Natural killer cell (primary cell): ENCODE measurements at regions not wholly inside any gene's neighbourhood (a gene's known extent, or its start where the extent isn't known, plus 50 kb on each side); places are given as distances from the start of the nearest gene placed in this dataset.

Experiments
- ATAC-seq, 3 donors: fragments of 150-1000 bp in 2 of 3; fragments of 200-7000 bp in 1 of 3; cut with Tn5 transposase; 1 replicate in 1 of 3; 2 replicates in 2 of 3; pipeline ENCODE4 v1.10.0; 2021; ENCODE audit warnings: mild to moderate bottlenecking in 2 of 3, moderate library complexity in 2 of 3
- DNase-seq, 2 donors: peaks; one replicate each; pipeline versions ENCODE4 v3.0.0 to v3.0.0-alpha.2; 2013 to 2021; ENCODE audit warnings: mixed read lengths in 1 of 2
- H3K27ac ChIP-seq: one replicate; pipeline ENCODE4 v1.5.1; 2013; ENCODE audit warnings: mild to moderate bottlenecking, low read length
- H3K27me3 ChIP-seq: one replicate; pipeline ENCODE4 v1.6.1; 2013; ENCODE audit warnings: low read length; ENCODE audit not compliant: control insufficient read depth, insufficient read depth
- H3K36me3 ChIP-seq: one replicate; pipeline ENCODE4 v1.6.1; 2013; ENCODE audit warnings: low read length; ENCODE audit not compliant: control insufficient read depth, insufficient read depth
- H3K4me1 ChIP-seq: one replicate; pipeline ENCODE4 v1.6.1; 2013; ENCODE audit warnings: low read length; ENCODE audit not compliant: control insufficient read depth, insufficient read depth
- H3K4me3 ChIP-seq: one replicate; pipeline ENCODE4 v1.5.1; 2013; ENCODE audit warnings: low read length
- H3K9me3 ChIP-seq: one replicate; pipeline ENCODE4 v1.6.1; 2013; ENCODE audit warnings: low read length; ENCODE audit not compliant: control insufficient read depth, insufficient read depth
- H3K27ac Mint-ChIP-seq, 2 donors: one replicate each; pipeline ENCODE4 v1.8.0; 2022; ENCODE audit warnings: mild to moderate bottlenecking in 2 of 2, mixed read lengths in 2 of 2, moderate library complexity in 1 of 2
- H3K27me3 Mint-ChIP-seq, 2 donors: one replicate each; pipeline ENCODE4 v1.8.0; 2022; ENCODE audit warnings: low read depth in 2 of 2, mixed read lengths in 2 of 2
- H3K36me3 Mint-ChIP-seq: one replicate; pipeline ENCODE4 v1.8.0; 2022; ENCODE audit warnings: mixed read lengths
- H3K4me1 Mint-ChIP-seq, 2 donors: one replicate each; pipeline ENCODE4 v1.8.0; 2022; ENCODE audit warnings: mixed read lengths in 2 of 2
- H3K4me3 Mint-ChIP-seq: one replicate; pipeline ENCODE4 v1.8.0; 2022; ENCODE audit warnings: mild to moderate bottlenecking, moderate library complexity, mixed read lengths
- H3K9me3 Mint-ChIP-seq, 2 donors: one replicate each; pipeline ENCODE4 v1.8.0; 2022; ENCODE audit warnings: mixed read lengths in 2 of 2
- WGBS: methylation state at CpG from one replicate; pipeline ENCODE4 v1.1.7; 2013; ENCODE audit warnings: missing lambda C conversion rate; ENCODE audit not compliant: insufficient coverage; 5-methylcytosine and 5-hydroxymethylcytosine counted together
- intact Hi-C: fragments of 100-400 bp; cut with micrococcal nuclease; formaldehyde crosslinking; loops from one replicate; pipeline ENCODE4 v1.14.2; 2022
- TF ChIP-seq, protein P1 (sequence below): fragments of 200-600 bp; IDR thresholded peaks from one replicate; pipeline ENCODE4 v1.8.0; 2022; ENCODE audit warnings: antibody characterized with exemption

DNA sequence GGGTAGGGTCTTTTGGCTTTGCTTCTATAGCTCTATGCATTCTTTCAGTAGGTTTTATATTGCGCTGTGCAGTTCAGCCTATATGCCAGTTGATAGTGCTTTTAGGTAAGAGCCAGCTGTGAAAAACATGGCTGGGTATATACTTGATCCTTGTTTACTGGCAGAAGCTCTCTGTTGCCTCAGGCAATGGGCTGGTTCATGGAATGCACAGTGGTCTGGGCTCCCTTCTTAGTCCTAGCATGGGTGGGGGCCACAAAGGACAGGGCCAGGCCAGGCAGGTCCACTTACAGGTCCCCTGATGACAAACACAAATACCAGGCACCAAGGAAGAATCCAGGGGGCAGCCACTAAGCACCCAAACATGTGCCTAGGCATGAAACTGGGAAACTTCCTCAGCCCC is 240.7 kb downstream of the SEC23A start:
- Histone ChIP-seq H3K27ac (no peak overlapping the region), H3K36me3 (no peaks in the 10 kb centered on the region), H3K4me1 (no peaks in the 10 kb centered on the region), H3K27me3 (no peaks in the 10 kb centered on the region), H3K9me3 (no peaks in the 10 kb centered on the region), H3K4me3 (no peak overlapping the region)
- Mint-ChIP-seq H3K27ac (no peak overlapping the region), H3K27me3 (peaks cover 0 to 3% of the 10 kb centered on the region in 2 donors), H3K4me3 (no peak overlapping the region), H3K4me1 (no peaks in the 10 kb centered on the region), H3K36me3 (no peaks in the 10 kb centered on the region), H3K9me3 (no peaks in the 10 kb centered on the region)
- DNase-seq (no peak), ATAC-seq (no peak)
- intact Hi-C loops = no loop called here
- TF ChIP-seq, protein P1, sequence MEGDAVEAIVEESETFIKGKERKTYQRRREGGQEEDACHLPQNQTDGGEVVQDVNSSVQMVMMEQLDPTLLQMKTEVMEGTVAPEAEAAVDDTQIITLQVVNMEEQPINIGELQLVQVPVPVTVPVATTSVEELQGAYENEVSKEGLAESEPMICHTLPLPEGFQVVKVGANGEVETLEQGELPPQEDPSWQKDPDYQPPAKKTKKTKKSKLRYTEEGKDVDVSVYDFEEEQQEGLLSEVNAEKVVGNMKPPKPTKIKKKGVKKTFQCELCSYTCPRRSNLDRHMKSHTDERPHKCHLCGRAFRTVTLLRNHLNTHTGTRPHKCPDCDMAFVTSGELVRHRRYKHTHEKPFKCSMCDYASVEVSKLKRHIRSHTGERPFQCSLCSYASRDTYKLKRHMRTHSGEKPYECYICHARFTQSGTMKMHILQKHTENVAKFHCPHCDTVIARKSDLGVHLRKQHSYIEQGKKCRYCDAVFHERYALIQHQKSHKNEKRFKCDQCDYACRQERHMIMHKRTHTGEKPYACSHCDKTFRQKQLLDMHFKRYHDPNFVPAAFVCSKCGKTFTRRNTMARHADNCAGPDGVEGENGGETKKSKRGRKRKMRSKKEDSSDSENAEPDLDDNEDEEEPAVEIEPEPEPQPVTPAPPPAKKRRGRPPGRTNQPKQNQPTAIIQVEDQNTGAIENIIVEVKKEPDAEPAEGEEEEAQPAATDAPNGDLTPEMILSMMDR = no peak
- WGBS = 90% methylated on average over 1 of the region's 1 CpG

- Histone ChIP-seq H3K36me3 (no peaks in the 10 kb centered on the region), H3K4me3 (no peak overlapping the region), H3K4me1 (no peaks in the 10 kb centered on the region), H3K9me3 (no peaks in the 10 kb centered on the region), H3K27me3 (no peaks in the 10 kb centered on the region), H3K27ac (no peak overlapping the region)
- Mint-ChIP-seq H3K4me3 (no peak overlapping the region), H3K36me3 (no peaks in the 10 kb centered on the region), H3K27me3 (peaks cover 0 to 3% of the 10 kb centered on the region in 2 donors), H3K27ac (no peak overlapping the region), H3K4me1 (no peaks in the 10 kb centered on the region), H3K9me3 (no peaks in the 10 kb centered on the region)
- ATAC-seq (no peak), DNase-seq (no peak)
- intact Hi-C loops = no loop called here
- TF ChIP-seq, protein P1 = no peak
- 100% methylated on average over 1 of the region's 1 CpG for whole genome bisulfite sequencing
Observed at GRCh38 chr14:38860530-38860929, 242.5 kb downstream of the SEC23A start.

- Histone ChIP-seq H3K27ac (no peak overlapping the region), H3K4me3 (no peak overlapping the region), H3K36me3 (no peaks in the 10 kb centered on the region), H3K4me1 (no peaks in the 10 kb centered on the region), H3K27me3 (no peaks in the 10 kb centered on the region), H3K9me3 (no peaks in the 10 kb centered on the region)
- Mint-ChIP-seq H3K36me3 (no peaks in the 10 kb centered on the region), H3K4me1 (no peaks in the 10 kb centered on the region), H3K9me3 (no peaks in the 10 kb centered on the region), H3K4me3 (no peak overlapping the region), H3K27me3 (no peaks in the 10 kb centered on the region), H3K27ac (no peak overlapping the region)
- DNase-seq (no peak), ATAC-seq (no peak)
- TF ChIP-seq, protein P1 = no peak
- intact Hi-C loops = no loop called here
Observed at GRCh38 chr14:38856798-38857197, 246.2 kb downstream of the SEC23A start.

DNA sequence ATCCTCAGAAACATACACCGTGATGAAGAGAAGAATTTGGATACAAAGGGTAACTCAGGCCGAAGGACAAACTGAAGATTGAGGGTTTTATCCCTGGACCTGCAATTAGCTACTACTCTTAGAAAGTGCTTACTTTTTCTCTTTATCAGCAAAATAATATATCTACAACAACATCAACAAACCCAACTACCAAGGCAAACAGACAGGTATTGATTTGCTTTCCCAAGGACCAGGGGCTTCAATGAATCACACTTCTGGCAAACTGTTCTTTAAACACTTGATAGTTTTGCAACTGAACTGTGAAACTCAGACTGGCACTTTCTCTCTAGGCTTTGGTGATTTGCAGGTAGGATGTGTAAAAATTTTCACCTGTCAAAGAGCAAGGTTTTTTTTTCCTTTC is 247.5 kb downstream of the SEC23A start:
- H3K36me3 Mint-ChIP-seq = no peaks in the 10 kb centered on the region
- Histone ChIP-seq H3K27ac (no peak overlapping the region), H3K36me3 (no peaks in the 10 kb centered on the region), H3K4me3 (no peak overlapping the region), H3K9me3 (no peaks in the 10 kb centered on the region), H3K27me3 (no peaks in the 10 kb centered on the region), H3K4me1 (no peaks in the 10 kb centered on the region)
- TF ChIP-seq, protein P1 = no peak
- H3K27me3 Mint-ChIP-seq = no peaks in the 10 kb centered on the region
- no peak overlapping the region for H3K27ac Mint-ChIP-seq
- no peak overlapping the region for H3K4me3 Mint-ChIP-seq
- ATAC-seq (no peak), DNase-seq (no peak)
- intact Hi-C loops = no loop called here
- H3K9me3 Mint-ChIP-seq = no peaks in the 10 kb centered on the region
- WGBS = 94% methylated on average over 2 of the region's 2 CpGs
- H3K4me1 Mint-ChIP-seq = no peaks in the 10 kb centered on the region
